Neuronal stem cell (in vitro differentiated cells): ENCODE measurements at regions not wholly inside any gene's neighbourhood (a gene's known extent, or its start where the extent isn't known, plus 50 kb on each side); places are given as distances from the start of the nearest gene placed in this dataset.
"Not testable (repeated sequence)": the region's sequence is repeated elsewhere in the genome, so short reads cannot be mapped to it uniquely, and the experiment has no call there.

ENCODE experiments used
- DNase-seq: peaks from one replicate; pipeline ENCODE4 v3.0.0-alpha.2; 2013; ENCODE audit warnings: low spot score
- H2AFZ ChIP-seq: one replicate; pipeline ENCODE4 v1.6.1; 2013; ENCODE audit warnings: mild to moderate bottlenecking, low read length, inconsistent platforms
- H2AK5ac ChIP-seq: 2 replicates; pipeline ENCODE4 v1.6.1; 2013; ENCODE audit warnings: low read depth, mild to moderate bottlenecking, inconsistent platforms, low read length, moderate library complexity, mixed read lengths
- H2BK120ac ChIP-seq: 2 replicates; pipeline ENCODE4 v1.6.1; 2013; ENCODE audit warnings: low read depth, mild to moderate bottlenecking, inconsistent platforms, low read length, moderate library complexity, mixed read lengths
- H2BK12ac ChIP-seq: one replicate; pipeline ENCODE4 v1.6.1; 2013; ENCODE audit warnings: low read length, inconsistent platforms
- H2BK15ac ChIP-seq: 2 replicates; pipeline ENCODE4 v1.6.1; 2013; ENCODE audit warnings: mild to moderate bottlenecking, low read length, inconsistent platforms, mixed read lengths
- H2BK5ac ChIP-seq: one replicate; pipeline ENCODE4 v1.6.1; 2013; ENCODE audit warnings: inconsistent platforms, mild to moderate bottlenecking, low read length, moderate library complexity
- H3K14ac ChIP-seq: one replicate; pipeline ENCODE4 v1.6.1; 2013; ENCODE audit warnings: low read length, inconsistent platforms
- H3K18ac ChIP-seq: 2 replicates; pipeline ENCODE4 v1.6.1; 2013; ENCODE audit warnings: low read length, inconsistent platforms
- H3K23ac ChIP-seq: 2 replicates; pipeline ENCODE4 v1.6.1; 2013; ENCODE audit warnings: low read depth, mild to moderate bottlenecking, mixed read lengths, low read length, inconsistent platforms; ENCODE audit not compliant: poor library complexity
- H3K27ac ChIP-seq: replicated peaks from 3 replicates; pipeline ENCODE4 v1.5.1; 2013; ENCODE audit warnings: low read length, inconsistent platforms
- H3K27me3 ChIP-seq, 3 experiments: 2 replicates each; pipeline ENCODE4 v1.6.1; 2013; ENCODE audit warnings: low read length in 3 of 3, mild to moderate bottlenecking in 2 of 3, inconsistent platforms in 1 of 3, low read depth in 1 of 3, mixed read lengths in 1 of 3, moderate library complexity in 1 of 3; ENCODE audit not compliant: control insufficient read depth in 3 of 3, insufficient read depth in 3 of 3
- H3K36me3 ChIP-seq, 2 donors: replicated peaks in 1 of 2; 2 replicates each; pipeline ENCODE4 v1.6.1; 2013; ENCODE audit warnings: low read length in 2 of 2; ENCODE audit not compliant: control insufficient read depth in 2 of 2, insufficient read depth in 2 of 2
- H3K4ac ChIP-seq: 2 replicates; pipeline ENCODE4 v1.6.1; 2013; ENCODE audit warnings: inconsistent platforms, mild to moderate bottlenecking, low read length, moderate library complexity
- H3K4me1 ChIP-seq, 2 donors: 1 replicate in 1 of 2; 2 replicates in 1 of 2; pipeline ENCODE4 v1.6.1; 2013; ENCODE audit warnings: low read length in 2 of 2, low read depth in 1 of 2; ENCODE audit not compliant: control insufficient read depth in 2 of 2, insufficient read depth in 1 of 2
- H3K4me2 ChIP-seq: one replicate; pipeline ENCODE4 v1.6.1; 2013; ENCODE audit warnings: mild to moderate bottlenecking, low read length, inconsistent platforms; ENCODE audit not compliant: insufficient read depth, poor library complexity, severe bottlenecking
- H3K4me3 ChIP-seq, 2 donors: 2 replicates each; pipeline ENCODE4 v1.5.1; 2013; ENCODE audit warnings: low read length in 2 of 2, mild to moderate bottlenecking in 2 of 2, inconsistent platforms in 1 of 2, moderate library complexity in 1 of 2
- H3K79me1 ChIP-seq: one replicate; pipeline ENCODE4 v1.6.1; 2013; ENCODE audit warnings: low read depth, mild to moderate bottlenecking, inconsistent platforms, low read length, moderate library complexity
- H3K9ac ChIP-seq: one replicate; pipeline ENCODE4 v1.6.1; 2013; ENCODE audit warnings: mild to moderate bottlenecking, low read depth, low read length, inconsistent platforms; ENCODE audit not compliant: poor library complexity
- H3K9me3 ChIP-seq, 2 donors: replicated peaks in 1 of 2; 2 replicates each; pipeline versions ENCODE3 to v1.6.1; 2013; ENCODE audit warnings: low read length in 2 of 2, mild to moderate bottlenecking in 2 of 2, inconsistent platforms in 1 of 2, low read depth in 1 of 2, mixed read lengths in 1 of 2, moderate library complexity in 1 of 2; ENCODE audit not compliant: control insufficient read depth in 2 of 2, insufficient read depth in 1 of 2
- H4K8ac ChIP-seq: one replicate; pipeline ENCODE4 v1.6.1; 2013; ENCODE audit warnings: low read depth, mild to moderate bottlenecking, inconsistent platforms, low read length, moderate library complexity
- H4K91ac ChIP-seq: one replicate; pipeline ENCODE4 v1.6.1; 2013; ENCODE audit warnings: low read length, low read depth, mild to moderate bottlenecking, inconsistent platforms; ENCODE audit not compliant: poor library complexity
- WGBS, 2 donors: extraction: QIAGEN DNeasy Blood & Tissue Kit; methylation state at CpG; one replicate each; pipeline ENCODE4 v1.1.7; 2013; ENCODE audit warnings: missing lambda C conversion rate in 2 of 2, mixed read lengths in 1 of 2; ENCODE audit not compliant: insufficient read length in 2 of 2, insufficient replicate concordance in 1 of 2; ENCODE audit errors: extremely low coverage in 2 of 2; 5-methylcytosine and 5-hydroxymethylcytosine counted together

DNA sequence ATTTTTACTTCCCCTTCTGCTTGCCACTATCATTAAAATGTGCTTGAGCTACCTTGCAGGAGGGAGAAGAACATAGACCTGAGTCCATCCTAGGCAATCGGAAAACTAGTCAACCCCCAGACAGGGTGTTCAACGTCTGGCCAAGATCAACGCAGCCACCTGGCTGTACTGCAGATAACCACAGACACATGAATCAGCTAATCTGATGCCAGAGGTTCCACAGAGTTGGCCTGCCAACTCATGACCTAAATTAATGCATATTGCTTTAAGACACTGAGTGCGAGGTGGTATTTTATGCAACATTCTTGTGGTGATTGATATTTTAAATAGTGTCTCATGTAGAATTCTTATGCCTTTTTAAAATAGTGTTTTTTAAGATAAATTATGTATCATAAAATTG, 1283.8 kb upstream of the PABPC4L start:
- no peak overlapping the region for H3K23ac ChIP-seq

DNA sequence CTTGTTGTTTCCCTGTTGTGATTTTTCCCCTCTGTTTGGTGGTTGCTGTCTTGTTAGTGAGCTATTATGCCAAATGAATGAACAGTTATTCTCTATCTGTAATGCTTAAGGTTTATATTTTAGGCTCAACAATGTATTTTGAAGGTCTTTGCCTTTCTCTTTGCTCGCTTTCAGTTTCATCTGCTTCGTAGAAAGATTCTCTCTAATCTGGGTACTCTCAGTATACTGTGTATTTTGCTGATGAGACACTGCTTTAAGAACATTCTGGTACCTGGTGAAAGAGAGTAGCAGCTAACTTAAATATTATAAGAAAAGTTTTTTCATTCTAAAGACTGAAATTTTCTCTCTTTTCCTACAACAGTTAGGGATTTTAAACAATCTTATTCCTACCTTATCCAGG, 1274.7 kb upstream of the PABPC4L start:
- Histone ChIP-seq H2BK5ac (no peak overlapping the region), H3K27me3 (no peaks in the 10 kb centered on the region), H3K36me3 (no peaks in the 10 kb centered on the region), H4K91ac (no peak overlapping the region), H2AK5ac (no peak overlapping the region), H3K23ac (no peak overlapping the region), H3K27ac (no peak overlapping the region), H3K79me1 (no peaks in the 10 kb centered on the region), H2BK12ac (no peak overlapping the region), H3K4me1 (no peaks in the 10 kb centered on the region), H2BK120ac (no peak overlapping the region), H3K14ac (no peak overlapping the region), H3K4me2 (no peak overlapping the region), H3K18ac (no peak overlapping the region), H4K8ac (no peak overlapping the region), H2BK15ac (no peak overlapping the region), H3K9ac (no peak overlapping the region), H3K9me3 (no peaks in the 10 kb centered on the region), H3K4ac (no peak overlapping the region), H2AFZ (no peak overlapping the region), H3K4me3 (no peak overlapping the region)
- WGBS, 2 donors = no CpG with 5 or more reads among the region's 2 CpGs
- no peak for DNase-seq

More for the DNA sequence above, 1283.8 kb upstream of the PABPC4L start:
- Histone ChIP-seq H3K27ac (no peak overlapping the region), H3K4ac (no peak overlapping the region), H3K14ac (no peak overlapping the region), H2BK120ac (no peak overlapping the region), H2BK5ac (no peak overlapping the region), H3K18ac (no peak overlapping the region), H3K4me3 (no peak overlapping the region), H2AK5ac (no peak overlapping the region), H3K4me2 (no peak overlapping the region), H3K27me3 (no peaks in the 10 kb centered on the region), H2AFZ (no peak overlapping the region), H3K9ac (no peak overlapping the region), H3K79me1 (no peaks in the 10 kb centered on the region), H4K91ac (no peak overlapping the region), H3K36me3 (no peaks in the 10 kb centered on the region), H3K9me3 (no peaks in the 10 kb centered on the region), H2BK12ac (no peak overlapping the region), H4K8ac (no peak overlapping the region), H2BK15ac (no peak overlapping the region), H3K4me1 (no peaks in the 10 kb centered on the region)
- whole genome bisulfite sequencing, 2 donors = no CpG with 5 or more reads among the region's 4 CpGs
- no peak for DNase-seq

DNA sequence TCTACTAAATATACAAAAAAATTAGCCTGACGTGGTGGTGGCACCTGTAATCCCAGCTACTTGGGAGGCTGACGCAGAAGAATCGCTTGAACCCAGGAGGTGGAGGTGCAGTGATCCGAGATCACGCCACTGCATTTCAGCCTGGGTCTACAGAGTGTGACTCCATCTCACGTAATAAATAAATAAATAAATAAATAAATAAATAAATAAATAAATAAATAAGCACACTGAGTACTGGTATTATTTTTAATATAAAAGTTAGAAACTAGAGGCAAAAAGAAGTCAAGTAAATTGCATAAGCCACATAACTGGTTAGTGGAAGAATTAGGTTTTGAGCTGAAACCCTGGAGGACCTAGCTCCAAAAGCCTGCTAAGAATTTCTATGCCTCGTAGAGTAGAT, 1262.7 kb upstream of the PABPC4L start:
- H3K27ac ChIP-seq = no peak overlapping the region
- no peak overlapping the region for H2AFZ ChIP-seq
- H3K14ac ChIP-seq = no peak overlapping the region
- no peak overlapping the region for H2BK120ac ChIP-seq
- no peak overlapping the region for H2BK12ac ChIP-seq
- H2BK15ac ChIP-seq = no peak overlapping the region
- H3K4me1 ChIP-seq = no peaks in the 10 kb centered on the region
- H3K27me3 ChIP-seq = no peaks in the 10 kb centered on the region
- no peaks in the 10 kb centered on the region for H3K36me3 ChIP-seq
- H3K18ac ChIP-seq = no peak overlapping the region
- H3K4ac ChIP-seq = no peak overlapping the region
- no peak for DNase-seq
- H4K8ac ChIP-seq = no peak overlapping the region
- H3K9me3 ChIP-seq = no peaks in the 10 kb centered on the region
- no peak overlapping the region for H2AK5ac ChIP-seq
- no CpG with 5 or more reads among the region's 7 CpGs for WGBS, 2 donors
- no peak overlapping the region for H3K4me3 ChIP-seq
- no peak overlapping the region for H2BK5ac ChIP-seq
- no peak overlapping the region for H3K4me2 ChIP-seq
- no peak overlapping the region for H4K91ac ChIP-seq
- no peak overlapping the region for H3K23ac ChIP-seq
- no peak overlapping the region for H3K9ac ChIP-seq
- H3K79me1 ChIP-seq = no peaks in the 10 kb centered on the region

DNA sequence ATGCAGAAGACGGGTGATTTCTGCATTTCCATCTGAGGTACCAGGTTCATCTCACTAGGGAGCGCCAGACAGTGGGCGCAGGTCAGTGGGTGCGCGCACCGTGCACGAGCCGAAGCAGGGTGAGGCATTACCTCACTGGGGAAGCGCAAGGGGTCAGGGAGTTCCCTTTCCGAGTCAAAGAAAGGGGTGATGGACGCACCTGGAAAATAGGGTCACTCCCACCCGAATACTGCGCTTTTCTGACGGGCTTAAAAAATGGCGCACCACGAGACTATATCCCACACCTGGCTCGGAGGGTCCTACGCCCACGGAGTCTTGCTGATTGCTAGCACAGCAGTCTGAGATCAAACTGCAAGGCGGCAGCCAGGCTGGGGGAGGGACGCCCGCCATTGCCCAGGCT, 1246.0 kb upstream of the PABPC4L start:
- not testable (repeated sequence) for DNase-seq, H3K9ac ChIP-seq, H3K27ac ChIP-seq, H2BK12ac ChIP-seq, H2AFZ ChIP-seq, H3K4me1 ChIP-seq, H4K8ac ChIP-seq, H3K79me1 ChIP-seq, H2BK15ac ChIP-seq, H2BK5ac ChIP-seq, H3K4me2 ChIP-seq, H3K36me3 ChIP-seq, H3K18ac ChIP-seq, H3K27me3 ChIP-seq, H4K91ac ChIP-seq, H3K14ac ChIP-seq, H3K9me3 ChIP-seq, H3K23ac ChIP-seq, H3K4ac ChIP-seq, H3K4me3 ChIP-seq, H2AK5ac ChIP-seq, H2BK120ac ChIP-seq
- no CpG with 5 or more reads among the region's 22 CpGs for WGBS, 2 donors
